GM23248 (cell line): ENCODE measurements at regions not wholly inside any gene's neighbourhood (a gene's known extent, or its start where the extent isn't known, plus 50 kb on each side); places are given as distances from the start of the nearest gene placed in this dataset.
A peak's percentile ranks its signal among the peaks of the same experiment; 100 is the strongest.

Experiments
- DNase-seq: peaks from one replicate; pipeline ENCODE4 v3.0.0-alpha.2; 2015
- H2AFZ ChIP-seq: fragments of 200-600 bp; sonication (generic); 2 replicates; pipeline ENCODE4 v1.6.1; 2016; ENCODE audit warnings: antibody characterized with exemption
- H3F3A ChIP-seq: fragments of 200-600 bp; sonication (generic); 2 replicates; pipeline ENCODE4 v1.6.1; 2016; ENCODE audit warnings: mild to moderate bottlenecking, antibody characterized with exemption, mixed run types; ENCODE audit not compliant: insufficient read depth
- H3K27ac ChIP-seq: fragments of 200-600 bp; sonication (generic); 2 replicates; pipeline ENCODE4 v1.5.1; 2016; ENCODE audit warnings: mild to moderate bottlenecking
- H3K27me3 ChIP-seq: fragments of 200-600 bp; sonication (generic); replicated peaks from 2 replicates; pipeline ENCODE4 v1.6.1; 2016; ENCODE audit warnings: mild to moderate bottlenecking; ENCODE audit not compliant: insufficient read depth
- H3K36me3 ChIP-seq: fragments of 200-600 bp; sonication (generic); 2 replicates; pipeline ENCODE4 v1.6.1; 2016; ENCODE audit warnings: low read depth, mild to moderate bottlenecking
- H3K4me1 ChIP-seq: fragments of 200-600 bp; sonication (generic); 2 replicates; pipeline ENCODE4 v1.6.1; 2016; ENCODE audit warnings: mild to moderate bottlenecking; ENCODE audit not compliant: insufficient read depth
- H3K4me2 ChIP-seq: fragments of 200-600 bp; sonication (generic); one replicate; pipeline ENCODE4 v1.6.1; 2016; ENCODE audit warnings: mild to moderate bottlenecking; ENCODE audit not compliant: unreplicated experiment
- H3K4me3 ChIP-seq: fragments of 200-600 bp; sonication (generic); 2 replicates; pipeline ENCODE4 v1.5.1; 2016; ENCODE audit warnings: mild to moderate bottlenecking
- H3K79me2 ChIP-seq: fragments of 200-600 bp; sonication (generic); 2 replicates; pipeline ENCODE4 v1.6.1; 2016; ENCODE audit warnings: mild to moderate bottlenecking; ENCODE audit not compliant: insufficient read depth
- H3K9ac ChIP-seq: fragments of 200-600 bp; sonication (generic); 2 replicates; pipeline ENCODE4 v1.6.1; 2016; ENCODE audit warnings: mild to moderate bottlenecking
- H3K9me2 ChIP-seq: fragments of 200-600 bp; sonication (generic); 2 replicates; pipeline ENCODE4 v1.6.1; 2016; ENCODE audit warnings: mixed run types, mild to moderate bottlenecking, moderate library complexity; ENCODE audit not compliant: insufficient read depth
- H3K9me3 ChIP-seq: fragments of 200-600 bp; sonication (generic); one replicate; pipeline ENCODE4 v1.6.1; 2017; ENCODE audit warnings: low read depth
- H4K20me1 ChIP-seq: fragments of 200-600 bp; sonication (generic); 2 replicates; pipeline ENCODE4 v1.6.0; 2016; ENCODE audit not compliant: insufficient read depth
- EZH2 ChIP-seq: fragments of 200-600 bp; sonication (generic); IDR thresholded peaks from 2 replicates; pipeline ENCODE4 v1.6.1; 2018; ENCODE audit warnings: antibody characterized with exemption, mild to moderate bottlenecking; ENCODE audit not compliant: insufficient read depth, poor library complexity, severe bottlenecking
- EZH2phosphoT487 ChIP-seq: fragments of 200-600 bp; sonication (generic); IDR thresholded peaks from 2 replicates; pipeline ENCODE4 v1.6.1; 2018; ENCODE audit warnings: antibody characterized with exemption, moderate library complexity, mild to moderate bottlenecking, low read depth; ENCODE audit not compliant: insufficient read depth
- WGBS, 2 experiments: methylation state at CpG; one replicate each; pipeline ENCODE4 v1.1.6; 2015 to 2017; ENCODE audit warnings: low lambda C conversion rate in 2 of 2, low coverage in 1 of 2; ENCODE audit errors: missing lambda C conversion rate in 2 of 2; 5-methylcytosine and 5-hydroxymethylcytosine counted together
- in situ Hi-C: fragments of 300-500 bp; cut with MboI; formaldehyde crosslinking; loops from 2 replicates; pipeline ENCODE4 v1.15.0; 2020

GRCh38 chrX:7399373-7399772, 251.4 kb upstream of the PUDP start:
- in situ Hi-C loops, result no loop called here
- no peak overlapping the region for H2AFZ ChIP-seq
- H3K9me3 ChIP-seq, result no peaks in the 10 kb centered on the region
- H3F3A ChIP-seq, result no peaks in the 10 kb centered on the region
- TF ChIP-seq EZH2phosphoT487, result no peak
- no peak for TF ChIP-seq EZH2
- DNase-seq, result no peak
- H4K20me1 ChIP-seq, result no peaks in the 10 kb centered on the region
- WGBS, 2 experiments, result 88 to 95% methylated on average over 2 of the region's 2 CpGs
- H3K9ac ChIP-seq, result no peak overlapping the region
- no peaks in the 10 kb centered on the region for H3K27me3 ChIP-seq
- no peaks in the 10 kb centered on the region for H3K4me1 ChIP-seq
- H3K79me2 ChIP-seq, result no peaks in the 10 kb centered on the region
- H3K27ac ChIP-seq, result no peak overlapping the region
- no peak overlapping the region for H3K4me3 ChIP-seq
- no peak overlapping the region for H3K4me2 ChIP-seq
- no peaks in the 10 kb centered on the region for H3K36me3 ChIP-seq
- H3K9me2 ChIP-seq, result no peaks in the 10 kb centered on the region

GRCh38 chrX:7390441-7390840, 242.5 kb upstream of the PUDP start:
- WGBS, 2 experiments, result 3% methylated on average over 2 of the region's 2 CpGs
- Histone ChIP-seq H3K9me2 (no peaks in the 10 kb centered on the region), H3K9me3 (no peaks in the 10 kb centered on the region), H3K79me2 (no peaks in the 10 kb centered on the region), H3K4me1 (peaks cover 7% of the 10 kb centered on the region; the same call in 1 of the 2 replicates), H3K27me3 (no peaks in the 10 kb centered on the region), H4K20me1 (no peaks in the 10 kb centered on the region), H3K36me3 (no peaks in the 10 kb centered on the region), H3K27ac (no peak overlapping the region), H3F3A (no peaks in the 10 kb centered on the region), H2AFZ (no peak overlapping the region), H3K4me2 (no peak overlapping the region), H3K9ac (no peak overlapping the region), H3K4me3 (no peak overlapping the region)
- peak; percentile 5 for DNase-seq
- no peak for TF ChIP-seq EZH2phosphoT487
- TF ChIP-seq EZH2, result no peak
- in situ Hi-C loops, result no loop called here

DNA sequence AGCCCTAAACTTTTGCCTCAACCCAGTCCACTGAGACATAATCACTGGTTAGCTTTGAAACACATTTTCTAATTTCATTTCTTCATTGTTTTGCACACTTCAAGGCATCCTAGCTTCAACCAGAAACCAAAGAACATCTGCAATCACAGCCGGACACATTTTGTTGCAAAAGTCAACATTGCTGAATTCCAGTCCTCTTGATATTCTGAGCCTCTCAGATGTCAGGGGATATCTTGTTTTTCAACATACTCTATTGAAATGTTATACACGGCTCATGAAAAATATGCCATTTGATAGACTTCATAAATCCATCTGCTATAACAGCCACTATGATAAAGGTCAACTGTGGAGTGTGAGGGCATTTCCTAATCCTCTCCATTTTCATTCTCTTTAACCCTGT, 241.6 kb upstream of the PUDP start:
- peaks cover 7% of the 10 kb centered on the region; the same call in 1 of the 2 replicates for H3K4me1 ChIP-seq
- no peak overlapping the region for H2AFZ ChIP-seq
- H3K27ac ChIP-seq, result no peak overlapping the region
- H3K9ac ChIP-seq, result no peak overlapping the region
- no peaks in the 10 kb centered on the region for H3K27me3 ChIP-seq
- H3K9me2 ChIP-seq, result no peaks in the 10 kb centered on the region
- H3K9me3 ChIP-seq, result no peaks in the 10 kb centered on the region
- no peak overlapping the region for H3K4me3 ChIP-seq
- no peak for DNase-seq
- in situ Hi-C loops, result no loop called here
- no peaks in the 10 kb centered on the region for H4K20me1 ChIP-seq
- WGBS, 2 experiments, result 89% methylated on average over 2 of the region's 2 CpGs
- no peak for TF ChIP-seq EZH2phosphoT487
- no peak for TF ChIP-seq EZH2
- no peaks in the 10 kb centered on the region for H3K36me3 ChIP-seq
- H3K79me2 ChIP-seq, result no peaks in the 10 kb centered on the region
- no peak overlapping the region for H3K4me2 ChIP-seq
- no peaks in the 10 kb centered on the region for H3F3A ChIP-seq

DNA sequence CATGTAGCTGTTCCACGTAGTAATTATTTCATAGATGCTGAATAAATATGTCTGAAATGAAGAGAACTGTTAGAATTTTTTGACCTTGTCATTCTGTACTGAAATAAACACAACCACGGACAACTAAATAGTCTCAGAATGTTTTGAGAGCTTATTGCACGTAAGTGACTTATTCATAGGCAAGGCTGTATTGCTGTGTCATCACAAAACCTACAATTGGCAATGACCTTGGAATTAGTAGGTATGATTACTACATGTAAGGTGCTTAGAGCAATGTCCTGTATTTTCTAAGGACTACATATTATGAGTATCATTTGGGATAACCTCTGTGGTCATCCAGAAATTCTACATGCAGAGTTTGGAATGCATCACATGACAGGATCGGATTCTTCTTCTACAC, 237.2 kb upstream of the PUDP start:
- no peak for DNase-seq
- Histone ChIP-seq H3K27me3 (no peaks in the 10 kb centered on the region), H3K4me2 (no peak overlapping the region), H3K9me2 (no peaks in the 10 kb centered on the region), H3K4me1 (peaks cover 4% of the 10 kb centered on the region; the same call in 1 of the 2 replicates), H3F3A (no peaks in the 10 kb centered on the region), H3K4me3 (no peak overlapping the region), H3K9ac (no peak overlapping the region), H3K27ac (no peak overlapping the region), H4K20me1 (no peaks in the 10 kb centered on the region), H3K79me2 (no peaks in the 10 kb centered on the region), H2AFZ (no peak overlapping the region), H3K36me3 (no peaks in the 10 kb centered on the region), H3K9me3 (no peaks in the 10 kb centered on the region)
- TF ChIP-seq EZH2phosphoT487 (no peak), EZH2 (no peak)
- 75 to 83% methylated on average over 4 of the region's 4 CpGs for WGBS, 2 experiments
- in situ Hi-C loops, result no loop called here

DNA sequence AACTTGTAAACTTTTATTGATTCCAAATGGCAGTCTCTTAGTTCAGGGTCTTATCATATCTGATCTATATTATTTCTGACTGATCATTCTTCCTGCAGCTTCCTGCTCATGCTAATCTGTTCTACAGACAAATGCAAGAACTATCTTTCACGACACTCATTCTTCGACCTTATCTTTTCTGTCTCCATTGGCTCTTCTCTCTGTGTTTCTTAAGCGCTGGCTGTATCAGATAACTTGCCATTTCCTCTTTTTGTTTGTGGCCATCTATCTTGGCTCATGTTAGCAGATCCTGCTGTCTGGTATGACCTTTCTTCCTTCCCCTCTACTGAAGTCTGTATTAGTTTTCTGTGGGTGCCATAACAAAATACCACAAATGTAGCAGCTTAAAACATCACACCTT, 230.5 kb upstream of the PUDP start:
- no peak overlapping the region for H3K4me2 ChIP-seq
- no peaks in the 10 kb centered on the region for H4K20me1 ChIP-seq
- H3K36me3 ChIP-seq, result no peaks in the 10 kb centered on the region
- no peak overlapping the region for H3K27ac ChIP-seq
- no peak for TF ChIP-seq EZH2
- no peak for TF ChIP-seq EZH2phosphoT487
- peaks cover 1% of the 10 kb centered on the region; the same call in 1 of the 2 replicates for H3F3A ChIP-seq
- no peaks in the 10 kb centered on the region for H3K9me3 ChIP-seq
- H3K4me1 ChIP-seq, result peaks cover 5% of the 10 kb centered on the region
- no peaks in the 10 kb centered on the region for H3K9me2 ChIP-seq
- no peak overlapping the region for H3K9ac ChIP-seq
- no peaks in the 10 kb centered on the region for H3K79me2 ChIP-seq
- in situ Hi-C loops, result no loop called here
- H3K4me3 ChIP-seq, result no peak overlapping the region
- WGBS, 2 experiments, result 78 to 81% methylated on average over 3 of the region's 3 CpGs
- no peaks in the 10 kb centered on the region for H3K27me3 ChIP-seq
- no peak overlapping the region for H2AFZ ChIP-seq
- DNase-seq, result no peak
